Panc1 (cell line): ENCODE measurements at regions not wholly inside any gene's neighbourhood (a gene's known extent, or its start where the extent isn't known, plus 50 kb on each side); places are given as distances from the start of the nearest gene placed in this dataset.

Source experiments
- CTCF ChIP-seq: fragments of 450-650 bp; IDR thresholded peaks from 2 replicates; pipeline ENCODE4 v1.5.1; 2017; ENCODE audit warnings: mild to moderate bottlenecking
- POLR2AphosphoS5 ChIP-seq: IDR thresholded peaks from 2 replicates; pipeline ENCODE4 v1.6.1; 2012; ENCODE audit warnings: mild to moderate bottlenecking, low read depth, low read length, moderate library complexity
- TCF7L2 ChIP-seq: IDR thresholded peaks from 2 replicates; pipeline ENCODE4 v1.6.1; 2011; ENCODE audit warnings: mild to moderate bottlenecking, low read depth, low read length, inconsistent platforms

GRCh38 chr13:42702716-42703115, 78.7 kb upstream of the FAM216B start:
- TF ChIP-seq CTCF (no peak), TCF7L2 (no peak), POLR2AphosphoS5 (no peak)
